Activated naive CD4-positive, alpha-beta T cell treated with anti-CD3 and anti-CD28 coated beads, Interleukin-2, amount 10 ng/mL, durations not matched to agents 7 days and 5 days (primary cell): ENCODE measurements at regions not wholly inside any gene's neighbourhood (a gene's known extent, or its start where the extent isn't known, plus 50 kb on each side); places are given as distances from the start of the nearest gene placed in this dataset.

Experiments used
- CTCF ChIA-PET: fragments of 350-600 bp; sonication (Branson Sonifier 250); formaldehyde crosslinking; loops from one replicate; lab custom pipeline; 2021; ENCODE audit warnings: antibody characterized with exemption; lab: Charles Lee
- DNase-seq: peaks from one replicate; pipeline ENCODE4 v3.0.0-alpha.2; 2020
- H3K27ac Mint-ChIP-seq: one replicate; pipeline ENCODE4 v1.8.0; 2021; ENCODE audit warnings: mild to moderate bottlenecking, moderate library complexity, mixed read lengths
- H3K27me3 Mint-ChIP-seq: one replicate; pipeline ENCODE4 v1.8.0; 2021; ENCODE audit warnings: mild to moderate bottlenecking, mixed read lengths
- H3K36me3 Mint-ChIP-seq: one replicate; pipeline ENCODE4 v1.8.0; 2021; ENCODE audit warnings: mixed read lengths
- H3K4me1 Mint-ChIP-seq: one replicate; pipeline ENCODE4 v1.8.0; 2021; ENCODE audit warnings: mixed read lengths
- H3K4me3 Mint-ChIP-seq: one replicate; pipeline ENCODE4 v1.8.0; 2021; ENCODE audit warnings: mild to moderate bottlenecking, moderate library complexity, mixed read lengths
- H3K9me3 Mint-ChIP-seq: one replicate; pipeline ENCODE4 v1.8.0; 2021; ENCODE audit warnings: mixed read lengths

DNA sequence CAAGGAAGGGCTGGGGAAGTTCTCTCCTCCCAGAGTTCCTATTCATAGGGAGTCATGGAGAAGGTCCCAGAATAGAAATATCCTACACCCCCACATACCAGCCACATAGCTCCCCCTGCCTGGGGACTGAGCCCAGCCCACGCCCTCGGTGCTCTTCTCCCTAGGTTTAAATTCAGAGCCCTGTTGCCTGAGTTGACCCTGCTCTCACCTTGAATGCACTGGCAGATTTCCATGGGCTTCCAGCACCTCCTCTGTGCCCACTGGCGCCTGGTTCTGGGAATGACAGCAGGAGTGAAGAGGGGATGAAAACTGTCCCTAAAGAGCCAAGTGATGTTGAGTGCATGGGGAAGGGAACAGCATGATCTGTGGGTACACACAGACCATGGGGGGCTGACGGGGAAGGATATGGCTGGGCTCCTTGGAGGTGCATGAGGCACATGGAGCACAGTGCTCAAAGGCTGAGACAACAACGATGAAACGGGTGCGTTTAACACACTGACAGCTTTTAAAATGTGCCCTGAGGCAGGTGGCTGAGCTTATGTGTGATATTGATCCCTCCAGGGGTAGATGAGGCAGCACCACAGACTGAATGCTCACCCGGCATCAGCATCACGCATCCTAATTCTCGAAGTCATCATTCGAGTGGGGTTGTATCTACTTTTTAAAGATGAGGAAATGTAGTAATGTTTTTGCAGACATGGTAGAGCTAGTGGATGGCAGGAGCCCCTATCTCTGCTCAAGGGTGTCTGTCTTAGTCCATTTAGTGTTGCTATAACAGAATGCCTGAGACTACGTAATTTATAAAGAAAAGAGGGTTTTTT is 53.7 kb upstream of the IGFBP3 start:
- no peaks in the 10 kb centered on the region for H3K4me1 Mint-ChIP-seq
- no peak overlapping the region for H3K4me3 Mint-ChIP-seq
- H3K36me3 Mint-ChIP-seq = no peaks in the 10 kb centered on the region
- H3K27me3 Mint-ChIP-seq = peaks cover 4% of the 10 kb centered on the region
- CTCF ChIA-PET = interaction anchor here (0.5 kb wide), 1 partner anchor 117 kb away, joined by 3 read pairs; no protein-coding TSS in a partner anchor
- no peak overlapping the region for H3K27ac Mint-ChIP-seq
- H3K9me3 Mint-ChIP-seq = peaks cover 2% of the 10 kb centered on the region
- no peak for DNase-seq

GRCh38 chr7:45973725-45974532 is 52.9 kb upstream of the IGFBP3 start:
- no peak overlapping the region for H3K4me3 Mint-ChIP-seq
- CTCF ChIA-PET = interaction anchor here (0.5 kb wide), 1 partner anchor 116 kb away, joined by 3 read pairs; no protein-coding TSS in a partner anchor
- peaks cover 2% of the 10 kb centered on the region for H3K9me3 Mint-ChIP-seq
- no peak overlapping the region for H3K27ac Mint-ChIP-seq
- H3K4me1 Mint-ChIP-seq = no peaks in the 10 kb centered on the region
- no peak for DNase-seq
- H3K36me3 Mint-ChIP-seq = no peaks in the 10 kb centered on the region
- peaks cover 4% of the 10 kb centered on the region for H3K27me3 Mint-ChIP-seq

DNA sequence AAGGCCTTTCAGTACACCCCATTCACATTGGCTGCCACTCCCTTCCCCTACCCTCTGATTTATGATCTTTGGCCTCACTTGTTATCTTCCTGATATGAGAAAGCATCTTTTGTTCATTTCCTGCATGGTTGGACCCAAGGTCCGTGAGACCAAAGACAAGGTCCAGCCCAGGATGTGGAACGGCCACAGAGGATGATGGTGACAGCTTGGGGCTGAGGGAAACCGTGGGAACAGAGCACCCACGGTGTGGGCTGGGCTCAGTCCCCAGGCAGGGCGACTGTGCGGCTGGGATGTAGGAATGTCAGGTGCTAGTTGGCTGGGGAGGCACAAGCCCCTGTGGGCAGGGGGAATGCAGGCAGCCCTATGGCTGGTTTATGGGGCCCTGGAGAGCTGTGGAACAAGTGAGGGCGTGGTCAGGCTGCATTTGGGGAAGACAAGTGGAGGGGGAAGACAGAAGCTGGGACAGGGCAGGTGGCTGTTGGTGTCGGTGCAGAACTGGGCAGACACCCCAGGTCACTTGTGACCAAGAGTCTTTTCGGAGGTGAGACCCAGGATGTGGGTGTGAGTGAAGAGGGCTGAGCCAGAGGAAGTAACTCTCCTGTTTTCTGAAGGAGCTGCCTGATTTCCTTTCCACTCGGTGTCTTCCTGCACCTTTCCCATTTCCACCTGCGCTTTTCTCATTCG is 51.7 kb upstream of the IGFBP3 start:
- Mint-ChIP-seq H3K36me3 (no peaks in the 10 kb centered on the region), H3K27me3 (peaks cover 4% of the 10 kb centered on the region), H3K9me3 (peaks cover 2% of the 10 kb centered on the region), H3K4me3 (no peak overlapping the region), H3K4me1 (no peaks in the 10 kb centered on the region), H3K27ac (no peak overlapping the region)
- CTCF ChIA-PET = no interaction called here
- DNase-seq = no peak

DNA sequence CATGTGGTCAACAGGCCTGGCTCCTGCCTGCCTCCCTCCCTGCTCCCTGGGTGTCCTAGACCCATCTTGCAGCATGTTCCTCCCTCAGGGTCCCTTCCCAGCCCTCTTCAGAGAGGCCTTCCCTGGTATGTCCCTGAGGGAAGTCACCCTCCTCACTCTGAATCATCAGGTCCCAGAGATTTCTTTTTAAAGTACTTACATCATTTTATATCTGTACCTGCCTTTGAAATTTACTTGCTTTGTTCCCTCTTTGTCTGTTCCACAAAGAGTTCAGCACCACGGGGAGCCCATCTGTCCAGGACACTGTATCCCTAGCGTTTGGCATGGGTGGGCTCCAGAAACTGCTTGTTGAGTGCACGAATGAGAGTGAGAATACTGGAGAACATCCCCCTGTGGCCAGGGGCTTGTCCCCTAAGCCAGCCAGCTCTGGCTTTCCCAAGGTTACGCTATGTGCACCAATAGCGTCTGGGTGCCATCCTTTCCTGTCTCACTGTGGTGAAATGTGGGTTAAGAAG is 50.6 kb upstream of the IGFBP3 start:
- Mint-ChIP-seq H3K4me3 (no peak overlapping the region), H3K27me3 (peaks cover 4% of the 10 kb centered on the region), H3K9me3 (peaks cover 2% of the 10 kb centered on the region), H3K27ac (no peak overlapping the region), H3K36me3 (no peaks in the 10 kb centered on the region), H3K4me1 (no peaks in the 10 kb centered on the region)
- CTCF ChIA-PET = no interaction called here
- DNase-seq = no peak

- no peaks in the 10 kb centered on the region for H3K36me3 Mint-ChIP-seq
- CTCF ChIA-PET = no interaction called here
- peaks cover 4% of the 10 kb centered on the region for H3K27me3 Mint-ChIP-seq
- no peak overlapping the region for H3K4me3 Mint-ChIP-seq
- no peak for DNase-seq
- peaks cover 2% of the 10 kb centered on the region for H3K9me3 Mint-ChIP-seq
- H3K4me1 Mint-ChIP-seq = no peaks in the 10 kb centered on the region
- no peak overlapping the region for H3K27ac Mint-ChIP-seq
Measured at GRCh38 chr7:45971171-45971570, 50.1 kb upstream of the IGFBP3 start.
